Vagina (tissue), 2 donors: ENCODE measurements at regions not wholly inside any gene's neighbourhood (a gene's known extent, or its start where the extent isn't known, plus 50 kb on each side); places are given as distances from the start of the nearest gene placed in this dataset.
"Not testable (repeated sequence)": the region's sequence is repeated elsewhere in the genome, so short reads cannot be mapped to it uniquely, and the experiment has no call there.

Source experiments
- DNase-seq, 2 donors: peaks; one replicate each; pipeline ENCODE4 v3.0.0-alpha.2; 2017; ENCODE audit errors: extremely low spot score in 2 of 2
- H3K27ac ChIP-seq: fragments of 200-600 bp; sonication (generic); one replicate; pipeline ENCODE4 v1.5.1; 2019
- H3K27me3 ChIP-seq: fragments of 200-600 bp; sonication (generic); one replicate; pipeline ENCODE4 v1.5.1; 2019
- H3K36me3 ChIP-seq, 2 donors: fragments of 200-600 bp; sonication (generic); one replicate each; pipeline ENCODE4 v1.5.1; 2017 to 2019
- H3K4me1 ChIP-seq: fragments of 200-600 bp; sonication (generic); one replicate; pipeline ENCODE4 v1.5.1; 2019
- H3K4me3 ChIP-seq, 2 donors: fragments of 200-600 bp; sonication (generic); 1 replicate in 1 of 2; 2 replicates in 1 of 2; pipeline ENCODE4 v1.5.1; 2016 to 2019
- H3K9me3 ChIP-seq: fragments of 200-600 bp; sonication (generic); one replicate; pipeline ENCODE4 v1.5.1; 2019
- CTCF ChIP-seq, 3 experiments: fragments of 450-650 bp in 2 of 3; fragments of 200-600 bp in 1 of 3; sonication (generic) in 1 of 3; IDR thresholded peaks; one replicate each; pipeline ENCODE4 v1.5.1; 2017 to 2019; ENCODE audit warnings: antibody characterized with exemption in 3 of 3, mild to moderate bottlenecking in 2 of 3, moderate library complexity in 2 of 3
- POLR2A ChIP-seq, 2 donors: fragments of 450-650 bp; IDR thresholded peaks; one replicate each; pipeline ENCODE4 v1.6.1; 2017; ENCODE audit warnings: antibody characterized with exemption in 2 of 2, mild to moderate bottlenecking in 2 of 2, moderate library complexity in 2 of 2
- POLR2AphosphoS5 ChIP-seq, 2 donors: sonication (generic); formaldehyde crosslinking; IDR thresholded peaks; one replicate each; pipeline ENCODE4 v1.9.0; 2017; ENCODE audit warnings: antibody characterized with exemption in 2 of 2, mild to moderate bottlenecking in 2 of 2, low read depth in 1 of 2; ENCODE audit not compliant: insufficient read depth in 1 of 2
- intact Hi-C: fragments of 100-400 bp; cut with DNase I; formaldehyde crosslinking; loops from one replicate; pipeline ENCODE4 v1.15.1; 2023

GRCh38 chr5:100402071-100402470, 133.1 kb upstream of the FAM174A start:
- Histone ChIP-seq H3K27me3 (no peaks in the 10 kb centered on the region), H3K27ac (no peak overlapping the region), H3K36me3 (no peaks in the 10 kb centered on the region), H3K4me3 (no peak overlapping the region), H3K9me3 (no peaks in the 10 kb centered on the region), H3K4me1 (no peaks in the 10 kb centered on the region)
- DNase-seq = no peak
- intact Hi-C loops = no loop called here
- TF ChIP-seq POLR2AphosphoS5 (IDR thresholded peaks at IDR 0.05; ENCODE audit: insufficient read depth in 1 of 2, low read depth in 1 of 2) (no peak), POLR2A (IDR thresholded peaks at IDR 0.05) (no peak), CTCF (IDR thresholded peaks at IDR 0.05) (no peak)

- H3K27ac ChIP-seq = no peak overlapping the region
- intact Hi-C loops = no loop called here
- DNase-seq = no peak
- no peaks in the 10 kb centered on the region for H3K9me3 ChIP-seq
- H3K27me3 ChIP-seq = no peaks in the 10 kb centered on the region
- no peak overlapping the region for H3K4me3 ChIP-seq
- H3K4me1 ChIP-seq = no peaks in the 10 kb centered on the region
- no peaks in the 10 kb centered on the region for H3K36me3 ChIP-seq
- TF ChIP-seq POLR2A (IDR thresholded peaks at IDR 0.05) (no peak), POLR2AphosphoS5 (IDR thresholded peaks at IDR 0.05; ENCODE audit: insufficient read depth in 1 of 2, low read depth in 1 of 2) (no peak), CTCF (IDR thresholded peaks at IDR 0.05) (no peak)
Observed at GRCh38 chr5:100401149-100401548, 134.0 kb upstream of the FAM174A start.

GRCh38 chr5:100398815-100399214, 136.4 kb upstream of the FAM174A start:
- intact Hi-C loops, H3K4me3 ChIP-seq, H3K9me3 ChIP-seq, H3K4me1 ChIP-seq, DNase-seq, H3K27ac ChIP-seq, H3K27me3 ChIP-seq, H3K36me3 ChIP-seq: not testable (repeated sequence)

GRCh38 chr5:100379254-100379858, 155.8 kb upstream of the FAM174A start:
- H3K36me3 ChIP-seq, H3K27me3 ChIP-seq, intact Hi-C loops, H3K4me1 ChIP-seq, H3K4me3 ChIP-seq, H3K27ac ChIP-seq, DNase-seq, H3K9me3 ChIP-seq: not testable (repeated sequence)

GRCh38 chr5:100364757-100365478, 170.3 kb upstream of the FAM174A start:
- H3K4me1 ChIP-seq, H3K36me3 ChIP-seq, H3K27ac ChIP-seq, H3K4me3 ChIP-seq, H3K9me3 ChIP-seq, H3K27me3 ChIP-seq, DNase-seq, intact Hi-C loops: not testable (repeated sequence)

GRCh38 chr5:100364343-100364742, 170.8 kb upstream of the FAM174A start:
- H3K4me1 ChIP-seq, H3K9me3 ChIP-seq, H3K27ac ChIP-seq, H3K27me3 ChIP-seq, H3K4me3 ChIP-seq, intact Hi-C loops, DNase-seq, H3K36me3 ChIP-seq: not testable (repeated sequence)

GRCh38 chr5:100359998-100360397, 175.2 kb upstream of the FAM174A start:
- H3K4me1 ChIP-seq, H3K9me3 ChIP-seq, H3K27ac ChIP-seq, DNase-seq, H3K27me3 ChIP-seq, H3K36me3 ChIP-seq, intact Hi-C loops, H3K4me3 ChIP-seq: not testable (repeated sequence)

GRCh38 chr5:100346269-100346668, 188.9 kb upstream of the FAM174A start:
- H3K27ac ChIP-seq, H3K27me3 ChIP-seq, H3K4me3 ChIP-seq, intact Hi-C loops, H3K4me1 ChIP-seq, H3K36me3 ChIP-seq, DNase-seq, H3K9me3 ChIP-seq: not testable (repeated sequence)

GRCh38 chr5:100341485-100341884, 193.7 kb upstream of the FAM174A start:
- H3K9me3 ChIP-seq, H3K4me3 ChIP-seq, H3K27ac ChIP-seq, intact Hi-C loops, H3K36me3 ChIP-seq, H3K4me1 ChIP-seq, H3K27me3 ChIP-seq, DNase-seq: not testable (repeated sequence)
